ENCODE measurements at regions not wholly inside any gene's neighbourhood (a gene's known extent, or its start where the extent isn't known, plus 50 kb on each side); places are given as distances from the start of the nearest gene placed in this dataset.

DNA sequence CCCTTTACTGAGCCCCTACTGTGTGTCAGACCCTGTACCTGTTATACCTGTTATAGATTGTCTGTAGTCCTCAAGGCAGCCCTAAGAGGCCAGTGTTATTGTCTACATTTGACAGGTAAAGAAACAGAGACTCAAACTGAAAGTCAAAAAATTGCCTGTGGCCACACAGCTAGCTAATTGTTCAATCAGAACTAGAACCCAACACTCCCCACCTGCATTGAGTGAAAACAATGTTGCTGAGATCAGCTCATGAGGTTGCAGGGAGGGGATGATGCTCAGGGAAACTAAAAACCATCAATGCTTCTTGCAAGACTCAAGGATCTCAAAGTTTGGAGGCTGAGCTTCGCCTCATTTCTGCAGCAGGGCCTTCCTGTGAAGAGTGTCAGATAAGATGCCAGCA is 109.5 kb upstream of the LMO4 start:
- no peak for DNase-seq (ENCODE audit: extremely low read depth in 1 of 2, low read depth in 1 of 2)

DNA sequence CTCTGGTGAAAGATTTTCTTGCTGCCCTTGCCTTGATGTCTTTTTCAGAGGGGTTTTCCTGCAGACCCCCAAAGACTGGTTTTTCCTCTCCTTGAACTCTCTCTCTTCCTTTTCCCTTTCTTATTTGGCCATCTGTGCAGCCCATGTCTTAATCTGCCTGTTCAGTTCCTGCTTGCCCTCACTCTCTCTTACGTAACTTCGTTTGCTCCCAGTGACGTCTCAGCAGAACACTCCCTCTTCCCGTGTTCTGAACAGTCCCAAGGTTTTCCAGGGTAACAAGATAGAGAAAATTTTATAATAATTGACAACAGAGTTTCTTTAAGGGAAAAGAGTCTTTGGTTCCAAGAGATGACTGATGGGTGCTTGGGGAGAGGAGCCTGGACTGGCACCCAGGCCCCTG is 109.1 kb upstream of the LMO4 start:
- DNase-seq (ENCODE audit: extremely low read depth in 1 of 2, low read depth in 1 of 2) = no peak

DNA sequence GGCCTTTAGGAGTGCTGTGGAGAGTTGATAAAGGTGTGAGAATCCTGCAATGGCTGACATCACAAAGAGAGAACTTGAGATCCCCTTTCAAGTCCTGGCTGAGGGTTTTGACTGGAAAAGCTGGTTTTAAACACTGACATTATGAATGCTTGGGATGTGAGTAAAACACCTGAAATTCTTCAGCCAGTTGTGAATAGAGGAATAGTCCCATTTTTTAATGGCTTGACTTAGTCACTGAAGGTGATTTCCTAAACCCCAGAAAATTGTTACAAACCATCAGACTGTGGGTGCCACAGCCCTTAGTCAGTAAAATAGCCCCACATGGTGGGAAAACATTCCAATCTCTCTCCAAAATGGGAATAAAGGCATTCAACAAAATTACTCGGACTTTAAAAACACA is 107.7 kb upstream of the LMO4 start:
- no peak for DNase-seq (ENCODE audit: extremely low read depth in 1 of 2, low read depth in 1 of 2)

DNA sequence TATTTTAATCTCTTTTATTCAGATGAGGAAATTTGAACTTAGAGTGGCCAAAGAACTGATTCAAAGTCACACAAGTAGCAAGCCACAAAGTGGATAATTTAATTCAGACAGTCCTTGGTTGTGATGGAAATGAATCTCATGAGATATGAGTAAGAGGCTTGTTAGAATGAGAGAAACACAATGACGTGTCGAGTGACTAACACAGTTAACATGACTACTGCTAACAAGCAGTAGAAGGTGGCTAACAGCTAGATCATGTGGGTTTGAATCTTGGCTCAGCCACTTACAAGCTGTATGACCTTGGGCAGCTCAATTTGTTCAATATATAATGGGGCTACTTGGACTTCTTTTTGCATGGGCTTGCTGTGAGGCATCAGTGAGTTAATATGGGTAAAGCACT is 104.5 kb upstream of the LMO4 start:
- DNase-seq (ENCODE audit: extremely low read depth in 1 of 2, low read depth in 1 of 2) = no peak

DNA sequence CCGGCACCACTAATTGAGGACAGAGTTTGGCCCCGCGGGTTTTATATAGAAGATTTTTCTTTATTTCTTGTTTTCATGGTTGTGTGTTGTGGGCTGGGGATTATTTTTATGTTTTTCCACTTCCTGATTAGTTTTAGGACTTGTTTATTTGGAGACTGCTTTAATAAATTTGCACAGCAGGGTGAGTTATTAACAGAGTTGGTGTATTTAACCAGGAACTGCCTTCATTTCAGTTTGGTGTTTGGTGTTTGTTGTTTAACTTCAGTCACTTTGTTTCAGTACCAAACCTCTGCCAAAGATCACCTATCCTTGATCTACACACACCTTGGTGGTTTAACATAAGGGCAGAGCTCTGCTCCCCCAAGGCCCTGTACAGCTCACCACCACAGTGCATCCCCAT is 103.5 kb upstream of the LMO4 start:
- DNase-seq (ENCODE audit: extremely low read depth in 1 of 2, low read depth in 1 of 2) = no peak

DNA sequence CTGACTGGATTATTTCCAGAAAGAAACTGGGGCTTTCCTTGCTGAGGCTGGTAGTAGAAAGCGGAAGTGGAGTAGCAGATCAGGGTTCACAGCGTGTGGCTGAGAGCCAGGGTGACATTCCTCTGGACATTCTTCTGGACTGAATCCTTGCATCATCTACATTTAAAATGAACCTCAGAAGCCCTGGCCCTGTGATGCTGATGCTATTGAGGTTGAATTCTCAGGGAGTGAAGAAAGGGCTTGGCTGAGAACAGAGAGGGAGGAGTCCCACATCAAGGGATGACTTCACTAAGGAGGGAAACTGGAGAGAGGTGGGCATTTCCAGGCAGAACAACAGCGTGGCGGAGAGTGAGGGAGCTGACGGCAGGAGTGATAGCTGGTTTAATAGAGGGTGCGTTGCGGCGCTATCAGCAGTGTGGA is 102.3 kb upstream of the LMO4 start:
- no peak for DNase-seq (ENCODE audit: extremely low read depth in 1 of 2, low read depth in 1 of 2)

DNA sequence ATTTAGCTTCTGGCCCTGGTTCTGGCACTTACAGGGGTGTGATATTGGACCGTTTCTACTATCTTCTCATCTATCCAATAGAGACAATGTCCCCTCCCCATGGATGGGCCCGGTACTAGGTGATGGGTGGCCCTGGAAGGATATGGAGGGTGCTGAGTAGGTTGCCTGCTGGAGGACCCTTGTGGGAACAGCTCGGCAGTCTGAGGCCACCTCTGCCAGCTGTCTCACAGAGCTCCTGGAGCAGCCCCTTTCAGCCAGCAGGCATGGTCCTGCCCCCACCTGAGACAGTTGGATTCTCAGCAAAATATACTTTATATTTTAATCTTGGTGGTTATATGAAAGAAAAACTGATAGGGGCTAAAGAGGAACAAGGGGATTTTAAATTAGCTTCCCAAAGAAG is 101.0 kb upstream of the LMO4 start:
- DNase-seq (ENCODE audit: extremely low read depth in 1 of 2, low read depth in 1 of 2) = no peak

DNA sequence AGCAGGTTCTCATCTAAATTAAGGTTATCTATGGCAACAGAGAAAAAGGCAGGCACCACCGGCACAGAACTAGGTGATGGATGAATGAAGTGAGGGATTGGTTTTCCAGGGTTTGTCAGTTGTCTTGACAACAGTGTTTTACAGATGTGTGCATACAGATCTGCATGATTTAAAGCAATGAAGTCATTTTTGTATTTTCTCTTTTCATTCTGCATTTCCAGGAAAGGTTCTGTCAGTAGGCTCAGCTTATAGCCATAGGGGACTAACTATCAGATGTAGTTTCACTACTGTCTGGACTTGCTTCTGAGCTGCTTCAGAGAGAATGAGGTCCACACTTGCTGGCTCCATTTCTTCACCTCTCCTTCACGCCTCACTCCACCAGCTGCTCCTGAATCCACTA is 98.2 kb upstream of the LMO4 start:
- DNase-seq (ENCODE audit: extremely low read depth in 1 of 2, low read depth in 1 of 2) = no peak

DNA sequence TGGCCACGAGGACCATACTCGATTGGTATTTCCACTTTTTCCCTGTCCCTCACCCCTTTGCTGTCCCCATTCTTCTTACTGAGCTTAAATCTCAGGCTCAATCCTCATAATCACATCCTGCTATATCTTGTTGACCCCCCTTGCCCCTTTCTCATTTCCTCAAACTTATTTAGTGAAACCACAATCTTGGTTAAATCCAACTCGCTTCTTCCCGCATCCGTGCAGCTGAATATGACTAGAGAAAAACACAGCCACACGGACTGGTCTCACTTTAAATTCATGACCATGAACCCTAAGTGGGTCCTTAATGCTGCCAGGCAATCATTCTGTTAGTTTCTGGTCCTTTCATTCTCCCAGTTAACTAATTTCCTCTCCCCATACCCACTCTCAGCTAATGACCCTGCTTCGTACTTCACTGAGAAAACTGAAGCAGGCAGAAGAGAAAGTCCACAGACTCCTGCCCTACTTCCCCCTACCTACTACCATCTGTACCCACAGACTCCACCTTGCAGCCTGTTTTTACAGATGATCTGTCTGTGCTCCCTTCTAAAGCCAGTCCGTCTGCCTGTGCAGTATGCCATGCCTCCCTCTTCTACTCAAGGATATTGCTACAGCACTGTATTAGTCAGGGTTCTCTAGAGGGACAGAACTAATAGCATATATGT is 96.8 kb upstream of the LMO4 start:
- no peak for DNase-seq (ENCODE audit: extremely low read depth in 1 of 2, low read depth in 1 of 2)

DNA sequence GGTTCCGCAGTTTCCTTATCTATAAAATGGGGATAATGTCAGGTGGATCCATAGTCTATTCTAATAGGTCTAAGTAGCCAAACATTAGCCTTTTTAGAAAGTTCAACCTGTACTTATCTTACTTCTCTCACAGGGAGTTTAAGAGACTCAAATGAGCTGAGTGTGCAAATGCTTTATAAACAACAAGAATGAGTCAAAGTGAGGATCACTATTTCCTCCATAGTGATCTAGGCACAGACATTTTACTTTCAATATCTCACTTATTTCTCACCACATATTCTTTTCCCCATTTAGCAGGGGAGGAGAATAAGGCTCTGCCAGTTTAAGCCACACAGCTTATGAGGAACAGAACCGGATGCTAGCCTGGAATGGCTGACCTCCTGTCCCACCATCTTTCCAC is 92.1 kb upstream of the LMO4 start:
- no peak for DNase-seq (ENCODE audit: extremely low read depth in 1 of 2, low read depth in 1 of 2)

DNA sequence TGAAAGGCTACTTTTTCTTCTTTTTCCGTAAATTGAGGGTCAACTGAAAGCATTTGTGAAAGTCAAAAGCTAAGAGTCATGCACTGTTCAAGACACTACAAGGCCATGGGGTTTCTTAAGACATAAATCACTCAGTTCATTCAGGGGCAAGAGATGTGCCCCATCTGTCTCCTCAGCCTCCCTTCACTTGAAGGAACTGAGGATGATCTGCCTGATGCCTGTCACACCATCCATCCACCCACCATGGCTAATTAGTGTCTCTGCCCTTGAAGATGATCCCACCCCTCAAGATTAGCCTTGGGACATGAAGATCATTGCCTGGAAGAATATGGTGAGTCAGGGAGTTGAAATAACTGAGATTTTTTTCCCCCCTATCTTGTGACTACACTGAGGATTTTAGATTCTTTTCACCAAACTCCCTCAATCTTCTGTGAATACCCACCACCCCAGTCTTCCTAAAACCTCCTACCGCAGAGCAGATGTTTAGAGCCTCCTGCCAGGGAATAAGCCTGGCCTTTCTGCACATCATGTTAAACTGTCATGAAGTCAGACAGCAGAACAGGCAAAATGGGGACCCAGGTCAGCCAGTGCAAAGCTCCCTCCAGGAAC is 88.6 kb upstream of the LMO4 start:
- DNase-seq (ENCODE audit: extremely low read depth in 1 of 2, low read depth in 1 of 2) = no peak

DNA sequence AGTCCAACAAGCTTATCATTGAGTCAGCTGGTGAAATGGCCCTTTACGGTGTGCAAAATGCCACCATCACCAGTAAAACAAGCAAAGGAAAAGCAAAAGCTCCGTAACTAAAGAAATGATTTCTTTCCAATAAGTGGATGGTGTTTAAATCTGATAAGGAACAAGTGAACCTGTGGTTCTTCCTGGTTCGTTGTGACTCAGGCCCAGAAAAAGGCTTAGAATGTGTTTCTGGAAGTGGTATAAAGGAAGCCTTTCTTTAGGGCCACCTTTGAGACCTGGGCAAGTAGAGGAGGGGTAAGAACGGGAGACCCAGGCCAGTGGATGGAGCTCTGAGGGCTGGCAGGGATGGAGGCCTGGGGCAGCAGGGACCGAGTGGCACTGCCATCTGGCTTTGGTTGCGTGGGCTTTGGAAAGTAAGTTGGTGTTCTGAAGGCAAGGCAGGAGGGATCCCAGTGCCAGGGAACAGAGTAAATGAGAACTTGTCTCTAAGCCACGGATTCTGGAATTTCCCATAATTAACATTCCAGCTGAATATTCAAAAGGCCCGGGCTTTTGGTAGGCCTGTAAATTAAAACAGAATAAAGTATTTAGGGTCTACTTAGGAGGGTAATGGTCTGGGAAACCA is 87.9 kb upstream of the LMO4 start:
- DNase-seq (ENCODE audit: extremely low read depth in 1 of 2, low read depth in 1 of 2) = no peak

DNA sequence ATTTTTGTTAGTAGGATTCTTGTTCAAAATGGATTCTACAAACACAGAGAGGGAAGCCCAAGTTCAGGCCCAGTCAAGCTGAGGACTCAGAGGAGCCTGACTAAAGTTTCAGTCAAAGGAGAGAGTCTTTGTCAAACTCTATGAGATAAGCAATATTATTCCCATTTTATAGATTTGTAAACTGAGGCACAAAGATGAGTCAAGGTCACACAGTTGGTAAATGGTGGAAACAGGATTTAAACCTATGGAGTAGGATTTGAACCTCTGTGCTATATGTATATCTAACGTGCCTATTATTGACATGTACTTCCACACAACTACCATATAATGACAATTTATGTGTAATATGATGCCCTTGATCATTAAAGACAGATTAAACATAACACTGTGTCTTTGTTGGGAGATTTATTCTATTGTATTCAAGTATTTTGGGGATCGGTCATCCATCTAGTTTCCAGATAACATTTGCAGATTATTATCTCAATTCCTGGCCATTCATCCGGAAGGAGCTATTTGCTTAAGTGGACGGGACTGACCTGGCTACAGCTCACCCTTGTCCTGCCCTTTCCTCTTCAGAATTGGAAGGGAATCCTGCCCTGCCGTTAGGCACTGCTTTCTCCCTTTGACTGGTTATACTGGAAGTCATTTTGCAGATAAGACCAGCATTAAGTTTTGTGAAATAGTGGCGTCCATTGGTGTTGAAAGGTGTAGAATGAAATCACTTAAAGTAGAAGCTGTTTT is 86.1 kb upstream of the LMO4 start:
- DNase-seq (ENCODE audit: extremely low read depth in 1 of 2, low read depth in 1 of 2) = no peak

DNA sequence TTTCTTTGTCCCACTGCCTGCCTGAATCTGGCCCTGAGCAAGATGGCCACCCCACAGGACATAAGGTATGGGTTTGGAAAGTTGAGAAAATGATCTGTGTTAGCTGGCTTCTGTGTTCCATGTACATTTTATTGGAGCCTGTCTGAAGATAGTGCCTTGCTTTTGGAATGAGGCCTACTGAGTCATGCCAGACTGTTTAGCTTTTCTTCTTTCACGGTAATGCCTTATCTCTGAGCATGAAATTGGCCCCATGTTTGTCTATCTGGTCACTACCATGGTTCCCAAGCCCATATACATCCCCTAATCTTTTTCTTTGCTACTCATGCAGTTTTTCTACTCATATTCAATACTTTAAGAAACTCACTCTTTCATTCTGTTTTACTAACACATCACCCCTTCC is 85.1 kb upstream of the LMO4 start:
- DNase-seq (ENCODE audit: extremely low read depth in 1 of 2, low read depth in 1 of 2) = no peak

DNA sequence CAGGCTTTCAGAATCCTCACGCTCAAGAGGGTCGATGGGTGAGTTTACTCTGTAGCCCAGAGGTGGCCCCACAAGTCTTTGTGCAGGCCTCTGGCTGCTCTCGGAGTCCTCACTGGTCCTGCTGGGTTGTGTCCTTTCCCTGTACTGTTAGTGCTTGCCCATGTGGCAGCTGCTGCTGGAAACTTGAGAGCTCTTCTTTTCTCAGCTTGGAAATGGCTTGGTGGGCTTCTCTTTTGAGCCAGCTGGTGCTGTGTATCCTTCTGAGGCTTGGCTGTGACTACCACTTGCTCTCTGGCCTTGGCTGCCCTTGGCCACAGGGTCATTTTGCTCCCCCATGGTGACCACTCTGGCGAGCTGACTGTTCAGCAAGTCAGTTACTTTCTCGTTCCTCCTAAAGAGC is 82.2 kb upstream of the LMO4 start:
- DNase-seq (ENCODE audit: extremely low read depth in 1 of 2, low read depth in 1 of 2) = no peak

DNA sequence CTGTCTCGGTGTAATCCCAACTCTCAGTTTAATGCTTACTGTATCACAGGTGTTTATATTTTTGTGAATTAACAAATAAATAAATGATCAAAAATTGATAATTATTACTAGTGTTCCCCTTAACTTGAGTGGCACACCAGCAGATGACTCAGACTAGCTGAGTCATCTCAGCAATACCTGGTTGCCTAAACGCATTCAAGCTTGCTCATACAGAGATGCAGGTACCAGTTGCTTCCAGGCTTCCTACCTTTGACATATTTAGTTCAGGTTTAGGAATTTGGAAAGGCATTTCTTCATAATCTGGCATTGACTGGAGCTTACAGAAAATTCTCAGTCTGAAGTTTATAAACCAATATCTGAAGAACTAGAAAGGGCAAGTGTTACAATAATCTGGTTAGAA is 78.9 kb upstream of the LMO4 start:
- no peak for DNase-seq (ENCODE audit: extremely low read depth in 1 of 2, low read depth in 1 of 2)

DNA sequence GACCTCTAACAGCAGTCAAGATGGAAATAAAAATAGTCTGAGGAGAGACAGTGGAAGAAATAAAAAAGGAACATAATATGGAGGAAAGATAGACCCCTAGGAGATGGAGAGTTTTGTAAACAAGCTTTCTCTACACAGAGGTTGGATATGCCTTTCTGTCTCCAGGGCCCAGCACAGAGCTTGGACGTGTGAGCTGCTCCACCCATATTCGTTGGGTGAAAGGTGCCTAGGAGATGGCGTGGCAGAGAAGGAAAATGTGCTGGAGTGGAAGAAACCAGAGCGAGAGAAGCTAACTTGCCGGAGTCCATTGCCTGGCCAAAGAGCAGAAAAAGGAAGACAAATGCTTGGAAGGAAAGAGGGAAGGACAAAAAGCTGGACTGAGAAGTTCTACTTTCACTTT is 78.3 kb upstream of the LMO4 start:
- DNase-seq (ENCODE audit: extremely low read depth in 1 of 2, low read depth in 1 of 2) = no peak

DNA sequence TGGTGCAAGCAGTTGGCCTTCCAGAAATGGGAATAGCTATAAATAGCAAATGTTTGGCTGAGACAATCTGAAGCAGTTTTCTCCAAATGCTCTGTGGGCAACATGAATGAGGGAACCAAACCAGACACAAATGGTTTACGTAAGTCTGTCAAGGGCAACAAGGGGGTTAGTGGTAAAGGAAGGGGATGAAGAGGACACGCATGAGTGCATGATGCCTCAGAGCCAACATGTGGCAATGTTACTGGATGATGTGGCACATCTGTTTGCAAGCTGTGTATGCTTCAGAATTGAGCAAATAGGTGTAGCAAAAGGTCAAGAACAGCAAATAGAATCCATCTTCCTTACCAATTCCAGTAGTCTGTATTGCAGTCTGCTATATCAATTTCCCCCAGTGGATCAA is 76.3 kb upstream of the LMO4 start:
- no peak for DNase-seq (ENCODE audit: extremely low read depth in 1 of 2, low read depth in 1 of 2)

DNA sequence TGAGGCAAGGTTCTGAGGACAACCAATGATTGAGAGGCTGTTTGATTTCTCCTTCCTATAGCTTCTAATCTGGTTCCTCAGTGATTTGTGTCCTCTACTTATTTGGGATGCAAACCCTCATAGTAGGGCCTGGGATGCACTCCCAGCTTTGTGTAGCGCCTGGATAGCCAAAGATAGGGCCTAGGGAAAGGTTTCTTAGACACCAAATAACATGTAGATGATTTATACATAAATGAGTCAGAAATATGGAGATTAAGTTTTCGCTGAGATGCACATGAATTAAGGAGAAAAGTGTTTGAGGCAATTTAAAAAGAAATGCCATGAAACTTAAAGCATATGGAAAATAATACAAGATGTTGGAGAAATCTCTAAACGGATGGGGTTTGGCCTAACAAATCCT is 66.0 kb upstream of the LMO4 start:
- no peak for DNase-seq (ENCODE audit: extremely low read depth in 1 of 2, low read depth in 1 of 2)

DNA sequence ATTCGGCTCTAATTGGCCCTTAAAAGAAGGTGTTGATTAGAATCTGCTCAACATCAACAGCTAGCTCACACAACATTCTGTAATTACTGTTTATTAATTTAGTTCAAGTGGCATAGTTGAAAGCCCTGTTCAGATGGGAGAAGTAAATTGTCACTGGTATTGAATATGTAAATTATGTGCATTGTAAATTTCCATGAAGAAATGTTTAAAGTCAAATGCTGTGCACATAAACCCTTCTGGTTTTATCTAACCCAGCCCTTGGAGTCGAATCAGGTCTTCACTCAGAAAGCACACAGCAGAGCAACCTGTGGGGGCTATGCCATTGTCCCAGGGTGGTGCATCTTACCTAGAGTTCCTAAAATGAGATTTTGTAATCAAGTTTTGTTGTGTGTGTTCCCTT is 65.4 kb upstream of the LMO4 start:
- no peak for DNase-seq (ENCODE audit: extremely low read depth in 1 of 2, low read depth in 1 of 2)

DNA sequence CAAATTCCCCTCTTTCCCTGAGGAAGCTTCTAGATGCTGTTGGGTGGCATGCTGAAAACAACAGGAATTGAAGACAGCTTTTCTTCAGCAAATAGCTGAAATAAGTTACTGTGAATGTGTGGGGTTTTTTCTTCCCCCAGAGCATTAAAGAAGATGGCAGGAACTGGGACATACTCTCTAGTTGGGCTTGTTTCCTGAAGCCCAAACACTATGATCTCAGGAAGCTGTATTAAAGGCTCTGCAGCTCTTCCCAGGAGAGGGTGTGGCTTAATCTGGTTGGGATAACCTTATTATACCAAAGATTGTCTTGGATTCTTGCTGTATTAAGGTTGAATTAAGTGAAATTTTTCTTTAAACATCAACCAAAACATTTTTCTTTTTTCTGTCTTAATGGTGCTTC is 64.9 kb upstream of the LMO4 start:
- no peak for DNase-seq (ENCODE audit: extremely low read depth in 1 of 2, low read depth in 1 of 2)

DNA sequence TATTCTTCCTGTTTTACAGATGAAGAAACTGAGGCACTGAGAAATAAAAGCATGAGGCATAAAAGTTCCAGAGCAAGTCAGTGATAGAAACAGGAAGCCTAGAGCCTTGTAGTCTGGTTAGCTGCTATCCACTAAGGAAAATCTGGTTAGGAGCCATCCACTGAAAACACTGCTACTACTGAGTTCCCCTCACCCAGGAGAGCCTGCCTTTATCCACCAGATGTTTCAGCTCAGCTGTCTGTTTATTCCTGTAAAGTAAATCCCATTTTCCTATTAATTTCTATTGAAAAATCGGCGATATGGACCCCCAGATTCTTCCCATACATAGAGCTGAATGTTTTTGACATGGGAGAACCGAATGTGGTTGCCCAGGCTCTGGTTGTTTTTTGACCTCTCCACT is 63.7 kb upstream of the LMO4 start:
- no peak for DNase-seq (ENCODE audit: extremely low read depth in 1 of 2, low read depth in 1 of 2)

All from stimulated activated CD8-positive, alpha-beta memory T cell treated with anti-CD3 and anti-CD28 coated beads, Interleukin-7, amount 100 ng/mL, for 48 hours (primary cell).